WTC11 (cell line): ENCODE measurements at regions not wholly inside any gene's neighbourhood (a gene's known extent, or its start where the extent isn't known, plus 50 kb on each side); places are given as distances from the start of the nearest gene placed in this dataset.

Source experiments
- ATF6 ChIP-seq: sonication (generic); formaldehyde crosslinking; IDR thresholded peaks from 2 replicates; pipeline ENCODE4 v1.8.1; 2023; ENCODE audit warnings: mild to moderate bottlenecking, missing genetic modification reagents
- E2F5 ChIP-seq: sonication (generic); formaldehyde crosslinking; IDR thresholded peaks from 2 replicates; pipeline ENCODE4 v1.8.1; 2022; ENCODE audit warnings: mild to moderate bottlenecking, moderate library complexity, missing genetic modification reagents
- GTF2I ChIP-seq: fragments of 250-450 bp; sonication (Bioruptor Pico); conservative IDR thresholded peaks from 2 replicates; pipeline ENCODE4 v1.4.0; 2021; ENCODE audit warnings: mild to moderate bottlenecking
- MAX ChIP-seq: sonication (generic); formaldehyde crosslinking; IDR thresholded peaks from 2 replicates; pipeline ENCODE4 v1.8.0; 2022; ENCODE audit warnings: mild to moderate bottlenecking, missing genetic modification reagents
- TF ChIP-seq, protein P1 (sequence below): fragments of 200-600 bp; IDR thresholded peaks from 2 replicates; pipeline ENCODE4 v1.8.0; 2022; ENCODE audit warnings: antibody characterized with exemption

DNA sequence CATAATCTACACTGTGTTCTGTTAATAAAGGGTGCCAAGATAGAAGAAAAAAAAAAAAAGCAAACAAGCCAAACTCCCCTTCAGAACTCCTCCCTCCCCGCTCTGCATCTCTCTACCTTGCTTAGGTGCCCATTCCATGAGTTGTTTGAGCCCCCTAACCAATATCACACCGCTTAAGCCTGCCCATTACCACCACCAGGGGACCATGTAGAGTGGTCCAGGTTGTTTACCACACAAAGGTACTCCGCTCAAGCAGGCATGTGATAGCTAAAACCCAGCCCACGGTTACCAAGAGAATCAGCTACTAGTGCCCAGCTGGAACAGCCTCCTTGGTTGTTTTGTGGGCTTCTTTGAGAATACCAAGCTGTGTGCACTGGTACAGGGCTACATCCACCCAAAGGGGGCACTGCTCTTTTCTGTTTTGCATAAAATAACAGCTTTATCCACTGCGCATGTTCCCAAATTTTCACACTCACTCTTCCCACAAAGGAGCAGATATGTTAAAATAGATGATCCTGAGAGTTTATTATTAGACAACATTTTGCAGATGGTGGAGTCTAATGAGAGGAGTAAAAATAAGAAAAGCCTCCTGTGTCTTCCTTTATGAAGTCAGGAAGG is 304.1 kb downstream of the DEPDC1B start:
- TF ChIP-seq MAX (CRISPR knock-in tag) (no peak), E2F5 (CRISPR knock-in tag) (no peak), ATF6 (CRISPR knock-in tag) (no peak), GTF2I (CRISPR knock-in tag) (no peak)
- TF ChIP-seq, protein P1, sequence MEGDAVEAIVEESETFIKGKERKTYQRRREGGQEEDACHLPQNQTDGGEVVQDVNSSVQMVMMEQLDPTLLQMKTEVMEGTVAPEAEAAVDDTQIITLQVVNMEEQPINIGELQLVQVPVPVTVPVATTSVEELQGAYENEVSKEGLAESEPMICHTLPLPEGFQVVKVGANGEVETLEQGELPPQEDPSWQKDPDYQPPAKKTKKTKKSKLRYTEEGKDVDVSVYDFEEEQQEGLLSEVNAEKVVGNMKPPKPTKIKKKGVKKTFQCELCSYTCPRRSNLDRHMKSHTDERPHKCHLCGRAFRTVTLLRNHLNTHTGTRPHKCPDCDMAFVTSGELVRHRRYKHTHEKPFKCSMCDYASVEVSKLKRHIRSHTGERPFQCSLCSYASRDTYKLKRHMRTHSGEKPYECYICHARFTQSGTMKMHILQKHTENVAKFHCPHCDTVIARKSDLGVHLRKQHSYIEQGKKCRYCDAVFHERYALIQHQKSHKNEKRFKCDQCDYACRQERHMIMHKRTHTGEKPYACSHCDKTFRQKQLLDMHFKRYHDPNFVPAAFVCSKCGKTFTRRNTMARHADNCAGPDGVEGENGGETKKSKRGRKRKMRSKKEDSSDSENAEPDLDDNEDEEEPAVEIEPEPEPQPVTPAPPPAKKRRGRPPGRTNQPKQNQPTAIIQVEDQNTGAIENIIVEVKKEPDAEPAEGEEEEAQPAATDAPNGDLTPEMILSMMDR = no peak
